Neural cell (in vitro differentiated cells): ENCODE measurements at regions not wholly inside any gene's neighbourhood (a gene's known extent, or its start where the extent isn't known, plus 50 kb on each side); places are given as distances from the start of the nearest gene placed in this dataset.

Source experiments
- EP300 ChIP-seq: fragments of 450-650 bp; conservative IDR thresholded peaks from 2 replicates; pipeline ENCODE4 v1.6.1; 2014; ENCODE audit warnings: antibody characterized with exemption, mild to moderate bottlenecking, moderate library complexity; ENCODE audit not compliant: poor library complexity, severe bottlenecking
- EZH2 ChIP-seq: fragments of 200-600, 300-800 bp; shearing (Covaris generic), sonication (generic); IDR thresholded peaks from 2 replicates; pipeline ENCODE4 v1.6.1; 2014; ENCODE audit warnings: antibody characterized with exemption, low read length, borderline replicate concordance, mild to moderate bottlenecking; ENCODE audit not compliant: insufficient read depth, poor library complexity, severe bottlenecking
- MXI1 ChIP-seq: fragments of 450-650 bp; conservative IDR thresholded peaks from 2 replicates; pipeline ENCODE4 v1.6.1; 2014; ENCODE audit warnings: antibody characterized with exemption, mild to moderate bottlenecking; ENCODE audit not compliant: poor library complexity, severe bottlenecking
- POLR2AphosphoS5 ChIP-seq: IDR thresholded peaks from 2 replicates; pipeline ENCODE4 v1.6.1; 2012
- RAD21 ChIP-seq: fragments of 450-650 bp; conservative IDR thresholded peaks from 2 replicates; pipeline ENCODE4 v1.6.1; 2014; ENCODE audit warnings: antibody characterized with exemption, mild to moderate bottlenecking, moderate library complexity
- TF ChIP-seq, protein P1 (sequence below): fragments of 450-650 bp; IDR thresholded peaks from 2 replicates; pipeline ENCODE4 v1.5.1; 2014; ENCODE audit warnings: antibody characterized with exemption, mild to moderate bottlenecking, moderate library complexity; ENCODE audit not compliant: poor library complexity, severe bottlenecking

DNA sequence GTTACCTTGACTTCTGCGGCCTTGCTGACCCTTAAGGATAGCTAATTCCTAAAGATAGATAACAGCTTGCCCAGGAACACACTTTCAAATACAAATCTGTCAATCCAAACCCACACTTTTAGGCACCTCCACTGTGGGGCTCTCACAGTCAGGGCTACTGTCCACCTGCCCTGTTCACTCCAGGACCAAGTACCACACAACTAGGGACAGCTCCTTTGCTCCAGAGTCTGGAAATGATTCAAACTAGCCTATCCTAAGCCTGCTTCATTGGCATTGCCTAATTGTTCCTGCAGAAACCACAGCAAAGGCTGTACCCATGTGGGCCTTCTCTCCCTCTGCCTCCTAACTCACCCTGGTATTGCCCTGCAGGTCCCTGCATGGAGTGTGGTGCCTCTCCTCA is 538.9 kb upstream of the IGFBP3 start:
- TF ChIP-seq POLR2AphosphoS5 (no peak), EZH2 (no peak), MXI1 (no peak), EP300 (no peak), RAD21 (no peak)
- TF ChIP-seq, protein P1, sequence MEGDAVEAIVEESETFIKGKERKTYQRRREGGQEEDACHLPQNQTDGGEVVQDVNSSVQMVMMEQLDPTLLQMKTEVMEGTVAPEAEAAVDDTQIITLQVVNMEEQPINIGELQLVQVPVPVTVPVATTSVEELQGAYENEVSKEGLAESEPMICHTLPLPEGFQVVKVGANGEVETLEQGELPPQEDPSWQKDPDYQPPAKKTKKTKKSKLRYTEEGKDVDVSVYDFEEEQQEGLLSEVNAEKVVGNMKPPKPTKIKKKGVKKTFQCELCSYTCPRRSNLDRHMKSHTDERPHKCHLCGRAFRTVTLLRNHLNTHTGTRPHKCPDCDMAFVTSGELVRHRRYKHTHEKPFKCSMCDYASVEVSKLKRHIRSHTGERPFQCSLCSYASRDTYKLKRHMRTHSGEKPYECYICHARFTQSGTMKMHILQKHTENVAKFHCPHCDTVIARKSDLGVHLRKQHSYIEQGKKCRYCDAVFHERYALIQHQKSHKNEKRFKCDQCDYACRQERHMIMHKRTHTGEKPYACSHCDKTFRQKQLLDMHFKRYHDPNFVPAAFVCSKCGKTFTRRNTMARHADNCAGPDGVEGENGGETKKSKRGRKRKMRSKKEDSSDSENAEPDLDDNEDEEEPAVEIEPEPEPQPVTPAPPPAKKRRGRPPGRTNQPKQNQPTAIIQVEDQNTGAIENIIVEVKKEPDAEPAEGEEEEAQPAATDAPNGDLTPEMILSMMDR = no peak
